Adrenal gland (tissue), 9 donors: ENCODE measurements at regions not wholly inside any gene's neighbourhood (a gene's known extent, or its start where the extent isn't known, plus 50 kb on each side); places are given as distances from the start of the nearest gene placed in this dataset.

Experiments used
- DNase-seq, 7 donors: peaks; one replicate each; pipeline ENCODE4 v3.0.0-alpha.2; 2019 to 2020
- H3K27ac ChIP-seq, 5 donors: fragments of 200-600 bp; sonication (generic) in 4 of 5; 1 replicate in 3 of 5; 2 replicates in 2 of 5; pipeline versions ENCODE4 v1.5.1 to v1.8.0; 2016 to 2020; ENCODE audit warnings: mild to moderate bottlenecking in 1 of 5
- H3K27me3 ChIP-seq: fragments of 200-600 bp; 2 replicates; pipeline ENCODE4 v1.8.0; 2021
- H3K36me3 ChIP-seq, 2 donors: fragments of 200-600 bp; replicated peaks in 1 of 2; 1 replicate in 1 of 2; 2 replicates in 1 of 2; pipeline versions ENCODE4 v1.5.1 to v1.8.0; 2018 to 2022
- H3K4me1 ChIP-seq, 2 donors: fragments of 200-600 bp; replicated peaks in 1 of 2; 1 replicate in 1 of 2; 2 replicates in 1 of 2; pipeline versions ENCODE4 v1.5.1 to v1.8.0; 2018 to 2021
- H3K4me3 ChIP-seq, 4 donors: fragments of 200-600 bp; sonication (generic) in 3 of 4; one replicate each; pipeline ENCODE4 v1.5.1; 2016 to 2018
- H3K9me3 ChIP-seq, 3 donors: fragments of 200-600 bp; sonication (generic) in 1 of 3; replicated peaks in 1 of 3; 1 replicate in 2 of 3; 2 replicates in 1 of 3; pipeline versions ENCODE4 v1.5.1 to v1.8.0; 2016 to 2021
- POLR2A ChIP-seq, 2 donors: fragments of 450-650 bp; IDR thresholded peaks; one replicate each; pipeline ENCODE4 v1.6.1; 2017; ENCODE audit warnings: antibody characterized with exemption in 2 of 2, mild to moderate bottlenecking in 2 of 2, moderate library complexity in 1 of 2
- WGBS, 4 donors: extraction: QIAGEN DNeasy Blood & Tissue Kit in 2 of 4; methylation state at CpG; one replicate each; pipeline versions ENCODE4 v1.1.5 to v1.1.7; 2013 to 2017; 5-methylcytosine and 5-hydroxymethylcytosine counted together
- intact Hi-C, 2 donors: fragments of 100-400 bp; cut with DNase I; formaldehyde crosslinking; loops; one replicate each; pipeline versions ENCODE4 v1.14.1 to v1.15.0; 2022 to 2023
- TF ChIP-seq, protein P1 (sequence below), 6 experiments: fragments of 450-650 bp in 4 of 6; fragments of 200-600 bp in 2 of 6; sonication (generic) in 1 of 6; IDR thresholded peaks; 1 replicate in 5 of 6; 2 replicates in 1 of 6; pipeline versions ENCODE4 v1.5.1 to v1.8.0; 2016 to 2021; ENCODE audit warnings: antibody characterized with exemption in 6 of 6, mild to moderate bottlenecking in 2 of 6, moderate library complexity in 1 of 6
- donor health status: healthy with polysubstance abuse.
- donor health status: Bipolar disorder and iron deficiency.
- donor health status: DM: yes; HTN: yes; CAD: no.
- donor health status: DM: no; HTN: no; CAD: no.
- donor health status: DM: no; HTN: no; CAD: no.

DNA sequence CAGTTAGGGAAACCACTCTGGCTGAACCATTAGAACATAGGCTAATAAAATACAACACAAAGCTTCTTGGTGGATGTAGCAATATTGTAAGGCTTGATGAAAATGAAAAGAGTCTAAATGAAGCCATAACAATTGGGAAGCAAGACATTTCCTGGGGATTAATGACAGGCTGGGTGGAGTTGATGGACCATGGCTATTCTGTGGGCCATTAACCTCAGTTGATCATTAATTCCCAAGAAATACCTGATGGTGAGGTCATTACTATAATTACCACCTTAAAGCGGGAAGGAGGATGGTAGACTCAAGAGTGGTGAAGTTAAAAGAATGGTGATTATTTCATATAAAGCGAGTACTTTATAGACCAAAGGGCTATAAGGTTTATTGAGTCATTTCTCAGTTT, 455.8 kb upstream of the MAP3K7 start:
- Histone ChIP-seq H3K36me3 (no peaks in the 10 kb centered on the region), H3K4me3 (no peak overlapping the region), H3K27me3 (no peaks in the 10 kb centered on the region), H3K4me1 (no peaks in the 10 kb centered on the region), H3K27ac (no peak overlapping the region), H3K9me3 (no peaks in the 10 kb centered on the region)
- no peak for DNase-seq
- TF ChIP-seq, protein P1, sequence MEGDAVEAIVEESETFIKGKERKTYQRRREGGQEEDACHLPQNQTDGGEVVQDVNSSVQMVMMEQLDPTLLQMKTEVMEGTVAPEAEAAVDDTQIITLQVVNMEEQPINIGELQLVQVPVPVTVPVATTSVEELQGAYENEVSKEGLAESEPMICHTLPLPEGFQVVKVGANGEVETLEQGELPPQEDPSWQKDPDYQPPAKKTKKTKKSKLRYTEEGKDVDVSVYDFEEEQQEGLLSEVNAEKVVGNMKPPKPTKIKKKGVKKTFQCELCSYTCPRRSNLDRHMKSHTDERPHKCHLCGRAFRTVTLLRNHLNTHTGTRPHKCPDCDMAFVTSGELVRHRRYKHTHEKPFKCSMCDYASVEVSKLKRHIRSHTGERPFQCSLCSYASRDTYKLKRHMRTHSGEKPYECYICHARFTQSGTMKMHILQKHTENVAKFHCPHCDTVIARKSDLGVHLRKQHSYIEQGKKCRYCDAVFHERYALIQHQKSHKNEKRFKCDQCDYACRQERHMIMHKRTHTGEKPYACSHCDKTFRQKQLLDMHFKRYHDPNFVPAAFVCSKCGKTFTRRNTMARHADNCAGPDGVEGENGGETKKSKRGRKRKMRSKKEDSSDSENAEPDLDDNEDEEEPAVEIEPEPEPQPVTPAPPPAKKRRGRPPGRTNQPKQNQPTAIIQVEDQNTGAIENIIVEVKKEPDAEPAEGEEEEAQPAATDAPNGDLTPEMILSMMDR (IDR thresholded peaks at IDR 0.05): no peak
- intact Hi-C loops: no loop called here
- WGBS, 4 donors: 91 to 97% (median 95%) methylated on average over 2 of the region's 2 CpGs

- WGBS, 4 donors: 88 to 95% (median 93%) methylated on average over 2 of the region's 2 CpGs
- DNase-seq: no peak
- intact Hi-C loops: no loop called here
These were observed 447.1 kb upstream of the MAP3K7 start for GRCh38 chr6:91033964-91034363.

GRCh38 chr6:91031581-91031980, 444.7 kb upstream of the MAP3K7 start:
- DNase-seq: no peak
- Histone ChIP-seq H3K27ac (no peak overlapping the region), H3K36me3 (no peaks in the 10 kb centered on the region), H3K4me1 (peaks cover 0 to 7% of the 10 kb centered on the region in 2 donors), H3K27me3 (no peaks in the 10 kb centered on the region), H3K9me3 (no peaks in the 10 kb centered on the region), H3K4me3 (no peak overlapping the region)
- no peak for TF ChIP-seq POLR2A (IDR thresholded peaks at IDR 0.05)
- TF ChIP-seq, protein P1 (IDR thresholded peaks at IDR 0.05): no peak
- 87 to 90% (median 89%) methylated on average over 4 of the region's 4 CpGs for WGBS, 4 donors
- intact Hi-C loops: no loop called here

More at GRCh38 chr6:91033964-91034363, 447.1 kb upstream of the MAP3K7 start:
- H3K9me3 ChIP-seq: no peaks in the 10 kb centered on the region
- no peaks in the 10 kb centered on the region for H3K27me3 ChIP-seq
- H3K4me3 ChIP-seq: no peak overlapping the region
- TF ChIP-seq, protein P1 (IDR thresholded peaks at IDR 0.05): no peak
- TF ChIP-seq POLR2A (IDR thresholded peaks at IDR 0.05): no peak
- H3K4me1 ChIP-seq: peaks cover 0 to 5% of the 10 kb centered on the region in 2 donors
- H3K36me3 ChIP-seq: no peaks in the 10 kb centered on the region
- no peak overlapping the region for H3K27ac ChIP-seq

DNA sequence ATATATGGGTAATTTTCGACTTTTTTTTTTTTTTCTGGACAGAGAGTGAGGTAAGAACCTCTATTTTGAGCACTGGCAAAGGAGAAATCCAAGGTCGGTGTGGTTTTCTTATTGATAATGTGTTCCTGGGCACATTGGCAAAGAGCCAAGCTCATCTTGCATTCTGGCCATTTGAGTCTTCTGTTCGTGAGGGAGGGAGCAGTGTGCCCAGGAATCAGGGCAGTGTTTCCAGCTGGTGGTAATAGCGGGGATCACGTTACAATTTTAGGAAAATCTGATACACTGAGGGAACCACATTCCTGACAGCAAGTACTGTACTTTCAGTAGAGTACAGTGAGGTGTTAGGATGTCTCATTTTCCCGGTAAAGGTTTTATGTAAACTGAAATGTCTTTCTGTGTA, 442.3 kb upstream of the MAP3K7 start:
- intact Hi-C loops: no loop called here
- 27 to 41% (median 34%) methylated on average over 6 of the region's 6 CpGs for WGBS, 4 donors
- Histone ChIP-seq H3K9me3 (no peaks in the 10 kb centered on the region), H3K27me3 (no peaks in the 10 kb centered on the region), H3K4me3 (no peak overlapping the region), H3K4me1 (peaks cover 0 to 7% of the 10 kb centered on the region in 2 donors), H3K27ac (no peak overlapping the region), H3K36me3 (no peaks in the 10 kb centered on the region)
- DNase-seq: peak; percentile 36 to 66 (median 57)
- TF ChIP-seq, protein P1 (IDR thresholded peaks at IDR 0.05): no peak
- TF ChIP-seq POLR2A (IDR thresholded peaks at IDR 0.05): no peak
